ENCODE measurements at regions not wholly inside any gene's neighbourhood (a gene's known extent, or its start where the extent isn't known, plus 50 kb on each side); places are given as distances from the start of the nearest gene placed in this dataset.

DNA sequence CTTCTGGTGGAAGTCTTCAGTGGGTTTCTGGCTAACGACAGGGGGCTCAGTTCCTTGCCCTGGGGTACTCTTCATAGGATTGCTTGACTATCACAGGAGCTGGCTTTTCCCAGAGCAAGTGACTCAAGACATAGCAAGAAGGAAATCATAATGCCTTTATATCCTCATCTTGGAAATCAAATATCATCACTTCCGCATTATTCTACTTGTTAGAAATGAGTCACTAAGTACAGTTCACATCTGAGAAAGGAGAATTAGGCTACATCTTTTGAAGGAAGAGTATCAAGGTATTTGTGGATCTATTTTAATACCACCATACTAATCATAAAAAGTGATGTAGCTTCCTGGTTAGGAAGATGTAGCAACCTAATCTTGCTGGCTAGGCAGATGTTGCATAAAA, 148.2 kb upstream of the RAI14 start:
- H3K27ac ChIP-seq (ENCODE audit: low read depth) = no peak overlapping the region
- peaks cover 2% of the 10 kb centered on the region for H3K27me3 Mint-ChIP-seq (ENCODE audit: insufficient read depth, low read depth, poor library complexity)
- TF ChIP-seq, protein P1, sequence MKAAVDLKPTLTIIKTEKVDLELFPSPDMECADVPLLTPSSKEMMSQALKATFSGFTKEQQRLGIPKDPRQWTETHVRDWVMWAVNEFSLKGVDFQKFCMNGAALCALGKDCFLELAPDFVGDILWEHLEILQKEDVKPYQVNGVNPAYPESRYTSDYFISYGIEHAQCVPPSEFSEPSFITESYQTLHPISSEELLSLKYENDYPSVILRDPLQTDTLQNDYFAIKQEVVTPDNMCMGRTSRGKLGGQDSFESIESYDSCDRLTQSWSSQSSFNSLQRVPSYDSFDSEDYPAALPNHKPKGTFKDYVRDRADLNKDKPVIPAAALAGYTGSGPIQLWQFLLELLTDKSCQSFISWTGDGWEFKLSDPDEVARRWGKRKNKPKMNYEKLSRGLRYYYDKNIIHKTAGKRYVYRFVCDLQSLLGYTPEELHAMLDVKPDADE (IDR thresholded peaks at IDR 0.05) = no peak
- TF ChIP-seq, protein P2, sequence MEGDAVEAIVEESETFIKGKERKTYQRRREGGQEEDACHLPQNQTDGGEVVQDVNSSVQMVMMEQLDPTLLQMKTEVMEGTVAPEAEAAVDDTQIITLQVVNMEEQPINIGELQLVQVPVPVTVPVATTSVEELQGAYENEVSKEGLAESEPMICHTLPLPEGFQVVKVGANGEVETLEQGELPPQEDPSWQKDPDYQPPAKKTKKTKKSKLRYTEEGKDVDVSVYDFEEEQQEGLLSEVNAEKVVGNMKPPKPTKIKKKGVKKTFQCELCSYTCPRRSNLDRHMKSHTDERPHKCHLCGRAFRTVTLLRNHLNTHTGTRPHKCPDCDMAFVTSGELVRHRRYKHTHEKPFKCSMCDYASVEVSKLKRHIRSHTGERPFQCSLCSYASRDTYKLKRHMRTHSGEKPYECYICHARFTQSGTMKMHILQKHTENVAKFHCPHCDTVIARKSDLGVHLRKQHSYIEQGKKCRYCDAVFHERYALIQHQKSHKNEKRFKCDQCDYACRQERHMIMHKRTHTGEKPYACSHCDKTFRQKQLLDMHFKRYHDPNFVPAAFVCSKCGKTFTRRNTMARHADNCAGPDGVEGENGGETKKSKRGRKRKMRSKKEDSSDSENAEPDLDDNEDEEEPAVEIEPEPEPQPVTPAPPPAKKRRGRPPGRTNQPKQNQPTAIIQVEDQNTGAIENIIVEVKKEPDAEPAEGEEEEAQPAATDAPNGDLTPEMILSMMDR (conservative IDR thresholded peaks at IDR 0.05; ENCODE audit: low read depth in 2 of 2) = no peak
- TF ChIP-seq ZNF114 (CRISPR knock-in tag; IDR thresholded peaks at IDR 0.05) = no peak
- no peak for TF ChIP-seq POLR2AphosphoS5 (IDR thresholded peaks at IDR 0.05; ENCODE audit: low read depth)
- TF ChIP-seq EZH2 (IDR thresholded peaks at IDR 0.05; ENCODE audit: low read depth, unreplicated experiment) = no peak
- TF ChIP-seq ZNF331 (CRISPR knock-in tag; IDR thresholded peaks at IDR 0.05; ENCODE audit: low read depth) = no peak
- TF ChIP-seq, protein P3, sequence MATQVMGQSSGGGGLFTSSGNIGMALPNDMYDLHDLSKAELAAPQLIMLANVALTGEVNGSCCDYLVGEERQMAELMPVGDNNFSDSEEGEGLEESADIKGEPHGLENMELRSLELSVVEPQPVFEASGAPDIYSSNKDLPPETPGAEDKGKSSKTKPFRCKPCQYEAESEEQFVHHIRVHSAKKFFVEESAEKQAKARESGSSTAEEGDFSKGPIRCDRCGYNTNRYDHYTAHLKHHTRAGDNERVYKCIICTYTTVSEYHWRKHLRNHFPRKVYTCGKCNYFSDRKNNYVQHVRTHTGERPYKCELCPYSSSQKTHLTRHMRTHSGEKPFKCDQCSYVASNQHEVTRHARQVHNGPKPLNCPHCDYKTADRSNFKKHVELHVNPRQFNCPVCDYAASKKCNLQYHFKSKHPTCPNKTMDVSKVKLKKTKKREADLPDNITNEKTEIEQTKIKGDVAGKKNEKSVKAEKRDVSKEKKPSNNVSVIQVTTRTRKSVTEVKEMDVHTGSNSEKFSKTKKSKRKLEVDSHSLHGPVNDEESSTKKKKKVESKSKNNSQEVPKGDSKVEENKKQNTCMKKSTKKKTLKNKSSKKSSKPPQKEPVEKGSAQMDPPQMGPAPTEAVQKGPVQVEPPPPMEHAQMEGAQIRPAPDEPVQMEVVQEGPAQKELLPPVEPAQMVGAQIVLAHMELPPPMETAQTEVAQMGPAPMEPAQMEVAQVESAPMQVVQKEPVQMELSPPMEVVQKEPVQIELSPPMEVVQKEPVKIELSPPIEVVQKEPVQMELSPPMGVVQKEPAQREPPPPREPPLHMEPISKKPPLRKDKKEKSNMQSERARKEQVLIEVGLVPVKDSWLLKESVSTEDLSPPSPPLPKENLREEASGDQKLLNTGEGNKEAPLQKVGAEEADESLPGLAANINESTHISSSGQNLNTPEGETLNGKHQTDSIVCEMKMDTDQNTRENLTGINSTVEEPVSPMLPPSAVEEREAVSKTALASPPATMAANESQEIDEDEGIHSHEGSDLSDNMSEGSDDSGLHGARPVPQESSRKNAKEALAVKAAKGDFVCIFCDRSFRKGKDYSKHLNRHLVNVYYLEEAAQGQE (IDR thresholded peaks at IDR 0.05; ENCODE audit: unreplicated experiment) = no peak
- TF ChIP-seq, protein P4, sequence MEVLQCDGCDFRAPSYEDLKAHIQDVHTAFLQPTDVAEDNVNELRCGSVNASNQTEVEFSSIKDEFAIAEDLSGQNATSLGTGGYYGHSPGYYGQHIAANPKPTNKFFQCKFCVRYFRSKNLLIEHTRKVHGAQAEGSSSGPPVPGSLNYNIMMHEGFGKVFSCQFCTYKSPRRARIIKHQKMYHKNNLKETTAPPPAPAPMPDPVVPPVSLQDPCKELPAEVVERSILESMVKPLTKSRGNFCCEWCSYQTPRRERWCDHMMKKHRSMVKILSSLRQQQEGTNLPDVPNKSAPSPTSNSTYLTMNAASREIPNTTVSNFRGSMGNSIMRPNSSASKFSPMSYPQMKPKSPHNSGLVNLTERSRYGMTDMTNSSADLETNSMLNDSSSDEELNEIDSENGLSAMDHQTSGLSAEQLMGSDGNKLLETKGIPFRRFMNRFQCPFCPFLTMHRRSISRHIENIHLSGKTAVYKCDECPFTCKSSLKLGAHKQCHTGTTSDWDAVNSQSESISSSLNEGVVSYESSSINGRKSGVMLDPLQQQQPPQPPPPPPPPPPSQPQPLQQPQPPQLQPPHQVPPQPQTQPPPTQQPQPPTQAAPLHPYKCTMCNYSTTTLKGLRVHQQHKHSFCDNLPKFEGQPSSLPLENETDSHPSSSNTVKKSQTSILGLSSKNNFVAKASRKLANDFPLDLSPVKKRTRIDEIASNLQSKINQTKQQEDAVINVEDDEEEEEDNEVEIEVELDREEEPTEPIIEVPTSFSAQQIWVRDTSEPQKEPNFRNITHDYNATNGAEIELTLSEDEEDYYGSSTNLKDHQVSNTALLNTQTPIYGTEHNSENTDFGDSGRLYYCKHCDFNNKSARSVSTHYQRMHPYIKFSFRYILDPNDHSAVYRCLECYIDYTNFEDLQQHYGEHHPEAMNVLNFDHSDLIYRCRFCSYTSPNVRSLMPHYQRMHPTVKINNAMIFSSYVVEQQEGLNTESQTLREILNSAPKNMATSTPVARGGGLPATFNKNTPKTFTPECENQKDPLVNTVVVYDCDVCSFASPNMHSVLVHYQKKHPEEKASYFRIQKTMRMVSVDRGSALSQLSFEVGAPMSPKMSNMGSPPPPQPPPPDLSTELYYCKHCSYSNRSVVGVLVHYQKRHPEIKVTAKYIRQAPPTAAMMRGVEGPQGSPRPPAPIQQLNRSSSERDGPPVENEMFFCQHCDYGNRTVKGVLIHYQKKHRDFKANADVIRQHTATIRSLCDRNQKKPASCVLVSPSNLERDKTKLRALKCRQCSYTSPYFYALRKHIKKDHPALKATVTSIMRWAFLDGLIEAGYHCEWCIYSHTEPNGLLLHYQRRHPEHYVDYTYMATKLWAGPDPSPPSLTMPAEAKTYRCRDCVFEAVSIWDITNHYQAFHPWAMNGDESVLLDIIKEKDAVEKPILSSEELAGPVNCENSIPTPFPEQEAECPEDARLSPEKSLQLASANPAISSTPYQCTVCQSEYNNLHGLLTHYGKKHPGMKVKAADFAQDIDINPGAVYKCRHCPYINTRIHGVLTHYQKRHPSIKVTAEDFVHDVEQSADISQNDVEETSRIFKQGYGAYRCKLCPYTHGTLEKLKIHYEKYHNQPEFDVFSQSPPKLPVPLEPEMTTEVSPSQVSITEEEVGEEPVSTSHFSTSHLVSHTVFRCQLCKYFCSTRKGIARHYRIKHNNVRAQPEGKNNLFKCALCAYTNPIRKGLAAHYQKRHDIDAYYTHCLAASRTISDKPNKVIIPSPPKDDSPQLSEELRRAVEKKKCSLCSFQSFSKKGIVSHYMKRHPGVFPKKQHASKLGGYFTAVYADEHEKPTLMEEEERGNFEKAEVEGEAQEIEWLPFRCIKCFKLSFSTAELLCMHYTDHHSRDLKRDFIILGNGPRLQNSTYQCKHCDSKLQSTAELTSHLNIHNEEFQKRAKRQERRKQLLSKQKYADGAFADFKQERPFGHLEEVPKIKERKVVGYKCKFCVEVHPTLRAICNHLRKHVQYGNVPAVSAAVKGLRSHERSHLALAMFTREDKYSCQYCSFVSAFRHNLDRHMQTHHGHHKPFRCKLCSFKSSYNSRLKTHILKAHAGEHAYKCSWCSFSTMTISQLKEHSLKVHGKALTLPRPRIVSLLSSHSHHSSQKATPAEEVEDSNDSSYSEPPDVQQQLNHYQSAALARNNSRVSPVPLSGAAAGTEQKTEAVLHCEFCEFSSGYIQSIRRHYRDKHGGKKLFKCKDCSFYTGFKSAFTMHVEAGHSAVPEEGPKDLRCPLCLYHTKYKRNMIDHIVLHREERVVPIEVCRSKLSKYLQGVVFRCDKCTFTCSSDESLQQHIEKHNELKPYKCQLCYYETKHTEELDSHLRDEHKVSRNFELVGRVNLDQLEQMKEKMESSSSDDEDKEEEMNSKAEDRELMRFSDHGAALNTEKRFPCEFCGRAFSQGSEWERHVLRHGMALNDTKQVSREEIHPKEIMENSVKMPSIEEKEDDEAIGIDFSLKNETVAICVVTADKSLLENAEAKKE (CRISPR knock-in tag; IDR thresholded peaks at IDR 0.05) = no peak
- no peak for TF ChIP-seq CREB1 (CRISPR knock-in tag; IDR thresholded peaks at IDR 0.05; ENCODE audit: low read depth)
- TF ChIP-seq NANOG (IDR thresholded peaks at IDR 0.05; ENCODE audit: borderline replicate concordance) = no peak
- TF ChIP-seq STAT1 (IDR thresholded peaks at IDR 0.05; ENCODE audit: unreplicated experiment) = no peak
- TF ChIP-seq JUNB (IDR thresholded peaks at IDR 0.05; ENCODE audit: unreplicated experiment) = no peak
- no peak overlapping the region for H3K4me2 ChIP-seq
- DNase-seq (ENCODE audit: low spot score) (no peak), ATAC-seq (no peak)
- no peak overlapping the region for H2AFZ ChIP-seq
- H4K20me1 ChIP-seq (replicated peaks; ENCODE audit: insufficient read depth) = no peaks in the 10 kb centered on the region
- no peaks in the 10 kb centered on the region for H3K36me3 ChIP-seq (ENCODE audit: insufficient read depth)
- no peak overlapping the region for H3K4me3 Mint-ChIP-seq
- peaks cover 5% of the 10 kb centered on the region; the same call in 1 of the 3 replicates for H3K9me3 Mint-ChIP-seq
- H3K27ac Mint-ChIP-seq = no peak overlapping the region
- peaks cover 12% of the 10 kb centered on the region for H3K9me2 ChIP-seq (ENCODE audit: insufficient read depth)
- H3F3A ChIP-seq (replicated peaks; ENCODE audit: low read depth) = no peaks in the 10 kb centered on the region
- H3K4me3 ChIP-seq = no peak overlapping the region
- no peaks in the 10 kb centered on the region for H3K27me3 ChIP-seq (ENCODE audit: insufficient read depth)
- H3K4me1 Mint-ChIP-seq = peaks cover 16% of the 10 kb centered on the region
- no peaks in the 10 kb centered on the region for H3K36me3 Mint-ChIP-seq (ENCODE audit: low read depth)
- H3K79me2 ChIP-seq (replicated peaks; ENCODE audit: insufficient read depth) = no peaks in the 10 kb centered on the region
- H3K4me1 ChIP-seq (ENCODE audit: insufficient read depth) = peaks cover 14% of the 10 kb centered on the region

All from GM23338 (cell line).